Right lobe of liver (tissue), 6 donors: ENCODE measurements at regions not wholly inside any gene's neighbourhood (a gene's known extent, or its start where the extent isn't known, plus 50 kb on each side); places are given as distances from the start of the nearest gene placed in this dataset.

Experiments
- ATAC-seq, 4 donors: fragments of 200-7000 bp; cut with Tn5 transposase; one replicate each; pipeline ENCODE4 v1.9.1; 2020; ENCODE audit warnings: mild to moderate bottlenecking in 4 of 4, moderate library complexity in 4 of 4
- DNase-seq, 3 donors: peaks; one replicate each; pipeline ENCODE4 v3.0.0-alpha.2; 2020
- H3K27ac ChIP-seq, 3 donors: fragments of 200-600 bp; one replicate each; pipeline ENCODE4 v1.8.0; 2022
- H3K27me3 ChIP-seq, 2 donors: fragments of 200-600 bp; one replicate each; pipeline ENCODE4 v1.8.0; 2022
- H3K36me3 ChIP-seq, 4 donors: fragments of 200-600 bp; sonication (generic) in 1 of 4; one replicate each; pipeline versions ENCODE4 v1.5.1 to v1.8.0; 2017 to 2022; ENCODE audit warnings: control low read depth in 1 of 4
- H3K4me1 ChIP-seq, 4 donors: fragments of 200-600 bp; sonication (generic) in 1 of 4; one replicate each; pipeline versions ENCODE4 v1.5.1 to v1.8.0; 2017 to 2022; ENCODE audit warnings: control low read depth in 1 of 4
- H3K4me3 ChIP-seq, 3 donors: fragments of 200-600 bp; one replicate each; pipeline ENCODE4 v1.8.0; 2022
- H3K9me3 ChIP-seq, 4 donors: fragments of 200-600 bp; sonication (generic) in 1 of 4; one replicate each; pipeline versions ENCODE4 v1.5.1 to v1.8.0; 2017 to 2022; ENCODE audit warnings: control low read depth in 1 of 4
- CTCF ChIP-seq, 4 donors: fragments of 200-600 bp in 3 of 4; fragments of 450-650 bp in 1 of 4; IDR thresholded peaks; one replicate each; pipeline versions ENCODE4 v1.5.1 to v1.8.0; 2016 to 2022; ENCODE audit warnings: antibody characterized with exemption in 4 of 4, mild to moderate bottlenecking in 2 of 4
- POLR2A ChIP-seq: fragments of 450-650 bp; IDR thresholded peaks from one replicate; pipeline ENCODE4 v1.6.1; 2017; ENCODE audit warnings: antibody characterized with exemption, mild to moderate bottlenecking
- WGBS: methylation state at CpG from one replicate; pipeline ENCODE4 v1.1.6; 2018; ENCODE audit warnings: low coverage, low lambda C conversion rate; ENCODE audit not compliant: insufficient coverage; ENCODE audit errors: missing lambda C conversion rate; 5-methylcytosine and 5-hydroxymethylcytosine counted together
- intact Hi-C, 2 donors: fragments of 100-400 bp; cut with DNase I; formaldehyde crosslinking; loops; one replicate each; pipeline versions ENCODE4 v1.11.2 to v1.14.1; 2022
- donor health status: DM: no; HTN: yes; CAD: no.
- donor health status: DM: no; HTN: no; CAD: no.
- donor health status: DM: no; HTN: no; CAD: no.
- donor health status: DM: no; HTN: yes; CAD: no.
- donor health status: DM: no; HTN: yes; CAD: no.

- intact Hi-C loops: no loop called here
- ATAC-seq (no peak), DNase-seq (no peak)
- Histone ChIP-seq H3K36me3 (no peaks in the 10 kb centered on the region), H3K4me1 (peaks cover 0 to 4% (median 0%) of the 10 kb centered on the region in 4 donors), H3K27me3 (no peaks in the 10 kb centered on the region), H3K4me3 (no peak overlapping the region), H3K27ac (no peak overlapping the region), H3K9me3 (no peaks in the 10 kb centered on the region)
- no peak for TF ChIP-seq CTCF (IDR thresholded peaks at IDR 0.05)
- no peak for TF ChIP-seq POLR2A
- 0% methylated on average over 1 of the region's 6 CpGs for WGBS
These were observed 67.8 kb downstream of the GGTLC2 start for GRCh38 chr22:22712092-22712658.

- no peaks in the 10 kb centered on the region for H3K9me3 ChIP-seq
- intact Hi-C loops: no loop called here
- H3K36me3 ChIP-seq: no peaks in the 10 kb centered on the region
- no peak overlapping the region for H3K4me3 ChIP-seq
- TF ChIP-seq CTCF (IDR thresholded peaks at IDR 0.05) (no peak), POLR2A (no peak)
- 56% methylated on average over 5 of the region's 13 CpGs for WGBS
- ATAC-seq: no peak
- H3K27ac ChIP-seq: no peak overlapping the region
- no peak for DNase-seq
- no peaks in the 10 kb centered on the region for H3K27me3 ChIP-seq
- H3K4me1 ChIP-seq: peaks cover 0 to 4% (median 0%) of the 10 kb centered on the region in 4 donors
These were observed 68.4 kb downstream of the GGTLC2 start for GRCh38 chr22:22712666-22713365.

GRCh38 chr22:22713416-22713815, 69.0 kb downstream of the GGTLC2 start:
- DNase-seq: no peak
- Histone ChIP-seq H3K4me3 (no peak overlapping the region), H3K4me1 (peaks cover 0 to 4% (median 0%) of the 10 kb centered on the region in 4 donors), H3K27ac (no peak overlapping the region), H3K27me3 (no peaks in the 10 kb centered on the region), H3K9me3 (no peaks in the 10 kb centered on the region), H3K36me3 (no peaks in the 10 kb centered on the region)
- intact Hi-C loops: no loop called here
- TF ChIP-seq CTCF (IDR thresholded peaks at IDR 0.05) (no peak), POLR2A (no peak)
- WGBS: no CpG with 5 or more reads among the region's 1 CpG
- no peak for ATAC-seq

- Histone ChIP-seq H3K27ac (no peak overlapping the region), H3K4me1 (no peaks in the 10 kb centered on the region), H3K9me3 (no peaks in the 10 kb centered on the region), H3K4me3 (no peak overlapping the region), H3K27me3 (no peaks in the 10 kb centered on the region), H3K36me3 (no peaks in the 10 kb centered on the region)
- no peak for TF ChIP-seq CTCF (IDR thresholded peaks at IDR 0.05)
- TF ChIP-seq POLR2A: no peak
- intact Hi-C loops: no loop called here
- ATAC-seq (peak; percentile 33 to 57 (median 38)), DNase-seq (no peak)
- 57% methylated on average over 3 of the region's 7 CpGs for WGBS
These were observed 70.4 kb downstream of the GGTLC2 start for GRCh38 chr22:22714600-22715335.
